Bronchial epithelial cell (primary cell): ENCODE measurements at regions not wholly inside any gene's neighbourhood (a gene's known extent, or its start where the extent isn't known, plus 50 kb on each side); places are given as distances from the start of the nearest gene placed in this dataset.

Experiments used
- DNase-seq: peaks from one replicate; pipeline ENCODE4 v3.0.0-alpha.2; 2010; ENCODE audit warnings: low read depth
- FAIRE-seq: peaks from 2 replicates; lab custom pipeline; 2011; peaks lifted over from hg19 to GRCh38; lab: Jason Lieb, UNC
- H3K27me3 ChIP-seq: 2 replicates; pipeline ENCODE4 v1.5.1; 2011; ENCODE audit warnings: low read length; ENCODE audit not compliant: control insufficient read depth, insufficient read depth
- H3K36me3 ChIP-seq: 2 replicates; pipeline ENCODE4 v1.5.1; 2011; ENCODE audit warnings: low read length; ENCODE audit not compliant: control insufficient read depth, insufficient read depth
- H3K4me3 ChIP-seq: 2 replicates; pipeline ENCODE4 v1.5.1; 2011; ENCODE audit warnings: mild to moderate bottlenecking, low read depth, low read length, control low read depth
- TF ChIP-seq, protein P1 (sequence below): IDR thresholded peaks from 2 replicates; pipeline ENCODE4 v1.5.1; 2011; ENCODE audit warnings: mild to moderate bottlenecking, moderate library complexity, low read length, control low read depth, inconsistent platforms; ENCODE audit not compliant: insufficient read depth, severe bottlenecking

DNA sequence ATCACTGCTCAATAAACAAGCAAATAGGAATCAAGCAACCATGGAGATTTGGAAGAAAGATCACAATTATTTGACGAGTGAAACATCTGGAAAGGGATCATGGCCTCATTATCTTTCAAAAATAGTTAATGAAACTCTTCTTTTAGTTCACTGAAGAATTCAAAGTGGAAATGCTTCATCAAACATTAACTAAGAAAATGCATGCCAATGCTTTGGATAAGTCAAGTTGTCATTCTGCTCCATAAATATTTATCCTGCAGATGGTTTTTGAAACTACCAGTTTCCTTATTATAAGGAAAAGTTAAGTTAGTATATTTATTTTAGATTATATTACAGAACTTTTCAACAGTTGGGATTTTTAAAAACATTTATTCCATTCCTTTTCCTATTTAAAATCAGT is 206.5 kb upstream of the ADGRL2 start:
- Histone ChIP-seq H3K36me3 (no peaks in the 10 kb centered on the region), H3K27me3 (no peaks in the 10 kb centered on the region), H3K4me3 (no peak overlapping the region)
- TF ChIP-seq, protein P1, sequence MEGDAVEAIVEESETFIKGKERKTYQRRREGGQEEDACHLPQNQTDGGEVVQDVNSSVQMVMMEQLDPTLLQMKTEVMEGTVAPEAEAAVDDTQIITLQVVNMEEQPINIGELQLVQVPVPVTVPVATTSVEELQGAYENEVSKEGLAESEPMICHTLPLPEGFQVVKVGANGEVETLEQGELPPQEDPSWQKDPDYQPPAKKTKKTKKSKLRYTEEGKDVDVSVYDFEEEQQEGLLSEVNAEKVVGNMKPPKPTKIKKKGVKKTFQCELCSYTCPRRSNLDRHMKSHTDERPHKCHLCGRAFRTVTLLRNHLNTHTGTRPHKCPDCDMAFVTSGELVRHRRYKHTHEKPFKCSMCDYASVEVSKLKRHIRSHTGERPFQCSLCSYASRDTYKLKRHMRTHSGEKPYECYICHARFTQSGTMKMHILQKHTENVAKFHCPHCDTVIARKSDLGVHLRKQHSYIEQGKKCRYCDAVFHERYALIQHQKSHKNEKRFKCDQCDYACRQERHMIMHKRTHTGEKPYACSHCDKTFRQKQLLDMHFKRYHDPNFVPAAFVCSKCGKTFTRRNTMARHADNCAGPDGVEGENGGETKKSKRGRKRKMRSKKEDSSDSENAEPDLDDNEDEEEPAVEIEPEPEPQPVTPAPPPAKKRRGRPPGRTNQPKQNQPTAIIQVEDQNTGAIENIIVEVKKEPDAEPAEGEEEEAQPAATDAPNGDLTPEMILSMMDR, result no peak
- DNase-seq, result no peak
- no peak for FAIRE-seq

DNA sequence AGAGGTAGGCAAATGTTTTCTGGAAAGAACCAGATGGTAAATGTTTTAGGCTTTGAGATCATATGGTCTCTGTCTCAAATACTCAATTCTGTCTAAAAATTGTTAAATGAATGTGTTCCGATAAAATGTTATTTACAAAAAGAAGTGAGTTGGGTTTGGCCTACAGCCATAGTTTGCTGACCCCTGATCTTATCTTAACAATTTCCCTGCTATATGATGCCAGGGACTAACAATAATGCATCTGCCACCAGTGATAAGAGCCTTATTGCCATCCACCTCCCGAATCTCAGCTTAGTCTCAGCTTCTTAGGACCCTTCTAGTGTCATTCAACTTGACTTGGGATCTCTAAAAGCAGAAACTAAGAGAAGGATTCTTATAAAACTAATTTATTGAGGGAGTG is 208.5 kb upstream of the ADGRL2 start:
- FAIRE-seq (no peak), DNase-seq (no peak)
- no peaks in the 10 kb centered on the region for H3K27me3 ChIP-seq
- H3K4me3 ChIP-seq, result no peak overlapping the region
- TF ChIP-seq, protein P1, result no peak
- no peaks in the 10 kb centered on the region for H3K36me3 ChIP-seq

DNA sequence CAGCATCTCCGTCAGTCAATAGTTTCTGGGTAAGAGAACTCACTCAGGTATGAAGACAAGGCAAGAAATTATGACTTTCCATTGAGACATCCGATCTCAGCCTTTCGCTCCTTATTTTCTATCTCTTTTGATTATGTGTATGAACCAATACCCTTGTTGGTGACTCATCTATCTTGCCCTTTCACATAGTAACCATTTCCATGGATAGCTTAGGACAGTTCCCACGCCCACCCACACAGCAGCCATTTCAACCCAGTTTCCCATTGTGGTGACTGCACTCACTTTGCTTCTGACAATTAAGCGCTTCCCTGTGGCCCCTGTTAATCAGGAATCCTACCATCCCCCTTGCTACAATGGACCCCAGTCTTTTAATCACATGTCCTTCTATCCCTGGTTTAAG is 210.6 kb upstream of the ADGRL2 start:
- no peak for FAIRE-seq
- Histone ChIP-seq H3K27me3 (no peaks in the 10 kb centered on the region), H3K4me3 (no peak overlapping the region), H3K36me3 (no peaks in the 10 kb centered on the region)
- TF ChIP-seq, protein P1, result no peak
- DNase-seq, result peak; percentile 13

DNA sequence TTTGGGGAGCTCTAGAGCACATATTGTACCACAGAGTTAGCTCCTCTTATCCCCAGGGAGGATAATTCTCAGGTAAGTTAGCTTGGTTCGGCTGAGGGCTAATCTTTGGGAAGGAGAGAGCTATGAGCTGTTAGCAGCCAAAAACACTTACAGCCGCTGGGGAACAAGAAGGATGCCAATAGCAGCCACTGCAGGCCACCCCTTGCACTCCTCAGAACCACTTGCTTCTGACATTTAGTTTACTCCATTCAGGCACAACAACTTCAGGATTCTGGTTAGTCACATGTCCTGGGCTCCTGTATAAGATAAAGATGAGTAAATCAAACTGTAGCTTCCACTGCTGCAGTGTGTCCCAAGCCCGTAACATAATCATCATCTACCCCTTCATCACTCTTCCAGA is 212.6 kb upstream of the ADGRL2 start:
- Histone ChIP-seq H3K27me3 (no peaks in the 10 kb centered on the region), H3K4me3 (no peak overlapping the region), H3K36me3 (no peaks in the 10 kb centered on the region)
- TF ChIP-seq, protein P1, result no peak
- DNase-seq (no peak), FAIRE-seq (no peak)

DNA sequence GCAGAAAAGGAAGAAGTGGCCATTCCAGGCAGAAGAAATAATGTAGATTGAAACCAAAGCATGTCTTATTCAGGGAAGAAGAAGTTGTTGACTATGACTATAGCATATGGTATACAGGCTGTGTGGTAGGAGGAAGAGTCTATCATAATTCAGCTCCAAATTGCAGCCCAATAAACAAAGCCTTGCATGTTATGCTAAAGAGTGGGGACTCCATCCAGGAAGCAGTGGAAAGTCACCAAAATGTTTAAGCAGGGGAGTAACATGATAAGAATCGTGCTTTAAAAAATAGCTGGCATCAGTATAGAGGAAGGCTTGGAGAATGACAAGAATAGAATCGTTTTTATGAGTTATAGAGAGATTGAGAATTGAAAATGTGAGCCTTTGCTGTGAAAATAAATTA is 213.3 kb upstream of the ADGRL2 start:
- no peak for DNase-seq
- TF ChIP-seq, protein P1, result no peak
- H3K4me3 ChIP-seq, result no peak overlapping the region
- no peak for FAIRE-seq
- H3K36me3 ChIP-seq, result no peaks in the 10 kb centered on the region
- no peaks in the 10 kb centered on the region for H3K27me3 ChIP-seq

DNA sequence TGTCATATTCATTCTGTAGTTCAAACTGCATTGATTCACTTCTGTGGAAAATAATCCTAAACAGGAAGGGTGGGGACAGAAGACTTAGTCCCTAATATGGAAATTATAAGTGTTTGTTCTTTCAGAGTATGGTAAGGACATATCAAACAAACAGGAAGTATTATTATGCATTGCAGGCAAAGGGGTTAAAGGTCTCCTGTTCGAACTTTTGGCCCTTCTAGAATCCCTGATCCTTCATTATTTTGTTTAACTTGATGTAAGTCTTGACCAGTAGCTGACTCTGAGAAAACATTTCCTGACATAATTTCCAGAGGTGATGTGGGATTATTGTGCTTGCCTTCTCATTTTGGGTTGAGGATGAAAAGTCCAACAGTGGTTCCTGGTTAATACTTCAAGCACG is 215.4 kb upstream of the ADGRL2 start:
- TF ChIP-seq, protein P1, result no peak
- H3K27me3 ChIP-seq, result no peaks in the 10 kb centered on the region
- no peak for DNase-seq

More for the DNA sequence above, 215.4 kb upstream of the ADGRL2 start:
- Histone ChIP-seq H3K4me3 (no peak overlapping the region), H3K36me3 (no peaks in the 10 kb centered on the region)
- FAIRE-seq, result no peak
